H1 (cell line): ENCODE measurements at regions not wholly inside any gene's neighbourhood (a gene's known extent, or its start where the extent isn't known, plus 50 kb on each side); places are given as distances from the start of the nearest gene placed in this dataset.

Experiments
- CTCF ChIA-PET: fragments of 300-600 bp; sonication (Branson Sonifier 250); formaldehyde crosslinking; loops from one replicate; lab custom pipeline; 2021; ENCODE audit not compliant: partially characterized antibody; lab: Charles Lee
- POLR2A ChIA-PET: fragments of 300-600 bp; sonication (Branson Sonifier 250); formaldehyde crosslinking; loops from one replicate; lab custom pipeline; 2021; ENCODE audit warnings: inconsistent platforms; ENCODE audit not compliant: partially characterized antibody; lab: Charles Lee
- DNase-seq, 2 experiments: peaks; one replicate each; pipeline versions ENCODE4 v3.0.0 to v3.0.0-alpha.2; 2010 to 2022; ENCODE audit warnings: low spot score in 2 of 2, low read depth in 1 of 2, mixed read lengths in 1 of 2
- FAIRE-seq: peaks from 2 replicates; lab custom pipeline; 2011; peaks lifted over from hg19 to GRCh38; lab: Jason Lieb, UNC
- H2AFZ ChIP-seq: 2 replicates; pipeline ENCODE4 v1.8.1; 2012; ENCODE audit warnings: low read length, inconsistent platforms
- H2AK5ac ChIP-seq: 2 replicates; pipeline ENCODE4 v1.6.1; 2013; ENCODE audit warnings: low read depth, low read length
- H2BK120ac ChIP-seq: replicated peaks from 2 replicates; pipeline ENCODE3; 2013; ENCODE audit warnings: low read depth, low read length, inconsistent platforms
- H2BK12ac ChIP-seq: 2 replicates; pipeline ENCODE4 v1.6.1; 2013; ENCODE audit warnings: low read depth, low read length
- H2BK15ac ChIP-seq: 2 replicates; pipeline ENCODE4 v1.6.1; 2013; ENCODE audit warnings: low read length
- H2BK20ac ChIP-seq: 2 replicates; pipeline ENCODE4 v1.6.1; 2013; ENCODE audit warnings: low read length
- H2BK5ac ChIP-seq: 2 replicates; pipeline ENCODE4 v1.6.1; 2013; ENCODE audit warnings: low read depth, low read length
- H3K14ac ChIP-seq: 2 replicates; pipeline ENCODE4 v1.6.1; 2013; ENCODE audit warnings: inconsistent platforms; ENCODE audit not compliant: insufficient read length
- H3K18ac ChIP-seq: 2 replicates; pipeline ENCODE4 v1.6.1; 2013; ENCODE audit warnings: low read length; ENCODE audit errors: extremely low read depth
- H3K23ac ChIP-seq: 2 replicates; pipeline ENCODE4 v1.6.1; 2013; ENCODE audit warnings: inconsistent platforms; ENCODE audit not compliant: insufficient read length
- H3K23me2 ChIP-seq: 2 replicates; pipeline ENCODE4 v1.6.1; 2013; ENCODE audit warnings: low read depth, low read length
- H3K27ac ChIP-seq: 2 replicates; pipeline ENCODE4 v1.6.1; 2011; ENCODE audit warnings: low read depth, low read length, inconsistent platforms
- H3K27me3 ChIP-seq, 4 experiments: replicated peaks in 1 of 4; 1 replicate in 1 of 4; 2 replicates in 3 of 4; pipeline versions ENCODE4 v1.6.1 to v1.8.1; 2011 to 2013; ENCODE audit warnings: low read length in 3 of 4, mild to moderate bottlenecking in 3 of 4, inconsistent platforms in 2 of 4, mixed read lengths in 2 of 4, moderate library complexity in 1 of 4; ENCODE audit not compliant: control insufficient read depth in 3 of 4, insufficient read depth in 3 of 4; ENCODE audit errors: extremely low read depth in 1 of 4
- H3K36me3 ChIP-seq, 4 experiments: 2 replicates each; pipeline versions ENCODE4 v1.6.1 to v1.8.1; 2011 to 2013; ENCODE audit warnings: mild to moderate bottlenecking in 4 of 4, low read length in 3 of 4, moderate library complexity in 2 of 4, control low read depth in 1 of 4, inconsistent platforms in 1 of 4; ENCODE audit not compliant: insufficient read depth in 4 of 4, control insufficient read depth in 2 of 4
- H3K4ac ChIP-seq: replicated peaks from 2 replicates; pipeline ENCODE3; 2013; ENCODE audit warnings: low read length, low read depth, mixed read lengths, inconsistent platforms; ENCODE audit not compliant: insufficient read length
- H3K4me1 ChIP-seq, 4 experiments: replicated peaks in 1 of 4; 1 replicate in 1 of 4; 2 replicates in 3 of 4; pipeline versions ENCODE4 v1.6.1 to v1.8.1; 2011 to 2013; ENCODE audit warnings: low read length in 3 of 4, inconsistent platforms in 2 of 4, mixed read lengths in 1 of 4; ENCODE audit not compliant: insufficient read depth in 4 of 4, control insufficient read depth in 3 of 4
- H3K4me2 ChIP-seq, 2 experiments: 2 replicates each; pipeline versions ENCODE4 v1.6.1 to v1.8.1; 2011 to 2013; ENCODE audit warnings: low read depth in 2 of 2, low read length in 2 of 2, control low read depth in 1 of 2, inconsistent platforms in 1 of 2, mild to moderate bottlenecking in 1 of 2; ENCODE audit not compliant: insufficient read depth in 1 of 2
- H3K4me3 ChIP-seq, 4 experiments: fragments of 200-600, 300-600 bp in 1 of 4; sonication (generic), shearing (Covaris generic), sonication (Bioruptor Twin) in 1 of 4; 2 replicates each; pipeline versions ENCODE4 v1.5.1 to v1.8.1; 2011 to 2016; ENCODE audit warnings: low read length in 4 of 4, low read depth in 3 of 4, control low read depth in 2 of 4, inconsistent platforms in 2 of 4, mild to moderate bottlenecking in 2 of 4, mixed read lengths in 1 of 4, moderate library complexity in 1 of 4; ENCODE audit not compliant: insufficient read depth in 2 of 4; ENCODE audit errors: extremely low read depth in 1 of 4
- H3K56ac ChIP-seq: replicated peaks from 2 replicates; pipeline ENCODE3; 2013; ENCODE audit warnings: low read depth, mild to moderate bottlenecking, mixed read lengths, low read length, inconsistent platforms; ENCODE audit not compliant: insufficient read length
- H3K79me1 ChIP-seq: 2 replicates; pipeline ENCODE4 v1.6.1; 2013; ENCODE audit warnings: low read depth, low read length, control low read depth
- H3K79me2 ChIP-seq, 2 experiments: 2 replicates each; pipeline versions ENCODE4 v1.6.1 to v1.8.1; 2012 to 2013; ENCODE audit warnings: low read length in 2 of 2, mild to moderate bottlenecking in 2 of 2, inconsistent platforms in 1 of 2; ENCODE audit not compliant: insufficient read depth in 2 of 2, control insufficient read depth in 1 of 2
- H3K9ac ChIP-seq, 4 experiments: replicated peaks in 1 of 4; 1 replicate in 1 of 4; 2 replicates in 3 of 4; pipeline versions ENCODE4 v1.6.1 to v1.8.1; 2011 to 2013; ENCODE audit warnings: low read depth in 3 of 4, low read length in 3 of 4, control low read depth in 2 of 4, mild to moderate bottlenecking in 2 of 4, moderate library complexity in 2 of 4, inconsistent platforms in 1 of 4; ENCODE audit errors: extremely low read depth in 1 of 4
- H3K9me3 ChIP-seq, 2 experiments: 2 replicates each; pipeline versions ENCODE4 v1.6.1 to v1.8.1; 2012 to 2013; ENCODE audit warnings: mild to moderate bottlenecking in 2 of 2, moderate library complexity in 2 of 2, control low read depth in 1 of 2, inconsistent platforms in 1 of 2, low read depth in 1 of 2, low read length in 1 of 2, mixed read lengths in 1 of 2; ENCODE audit not compliant: insufficient read depth in 2 of 2
- H4K20me1 ChIP-seq, 2 experiments: replicated peaks in 1 of 2; 2 replicates each; pipeline versions ENCODE3 to v1.8.1; 2011 to 2013; ENCODE audit warnings: inconsistent platforms in 2 of 2, low read length in 2 of 2, mild to moderate bottlenecking in 1 of 2; ENCODE audit not compliant: insufficient read depth in 2 of 2, control insufficient read depth in 1 of 2
- H4K5ac ChIP-seq: 2 replicates; pipeline ENCODE4 v1.6.1; 2013; ENCODE audit warnings: low read length, low read depth, mixed read lengths, inconsistent platforms; ENCODE audit not compliant: insufficient read length
- H4K8ac ChIP-seq: 2 replicates; pipeline ENCODE4 v1.8.0; 2013; ENCODE audit warnings: mild to moderate bottlenecking, moderate library complexity, low read length, inconsistent platforms; ENCODE audit not compliant: insufficient read depth; ENCODE audit errors: extremely low read depth
- H4K91ac ChIP-seq: replicated peaks from 2 replicates; pipeline ENCODE3; 2013; ENCODE audit warnings: low read length, mixed read lengths, inconsistent platforms; ENCODE audit not compliant: insufficient read length
- BCL11A ChIP-seq, 2 experiments: IDR thresholded peaks; one replicate each; pipeline ENCODE4 v1.6.1; 2011; ENCODE audit warnings: low read depth in 2 of 2, low read length in 2 of 2, mild to moderate bottlenecking in 2 of 2
- JUND ChIP-seq: IDR thresholded peaks from 2 replicates; pipeline ENCODE4 v1.6.1; 2011; ENCODE audit warnings: mild to moderate bottlenecking, improper control_type of control experiment, low read length
- NANOG ChIP-seq: IDR thresholded peaks from 2 replicates; pipeline ENCODE4 v1.6.1; 2011; ENCODE audit warnings: low read length, low read depth, mild to moderate bottlenecking, inconsistent platforms; ENCODE audit not compliant: insufficient read depth, poor library complexity, severe bottlenecking
- POLR2A ChIP-seq, 2 experiments: IDR thresholded peaks; 1 replicate in 1 of 2; 2 replicates in 1 of 2; pipeline ENCODE4 v1.6.1; 2011; ENCODE audit warnings: low read depth in 2 of 2, low read length in 2 of 2, mild to moderate bottlenecking in 2 of 2; ENCODE audit errors: control extremely low read depth in 1 of 2
- POLR2AphosphoS5 ChIP-seq: IDR thresholded peaks from 2 replicates; pipeline ENCODE4 v1.6.1; 2011; ENCODE audit warnings: low read depth, low read length
- RAD21 ChIP-seq, 2 experiments: IDR thresholded peaks in 1 of 2; conservative IDR thresholded peaks in 1 of 2; 2 replicates each; pipeline ENCODE4 v1.6.1; 2011; ENCODE audit warnings: low read depth in 2 of 2, low read length in 2 of 2, improper control_type of control experiment in 1 of 2, inconsistent platforms in 1 of 2, mild to moderate bottlenecking in 1 of 2, moderate library complexity in 1 of 2
- SIX5 ChIP-seq: IDR thresholded peaks from 2 replicates; pipeline ENCODE4 v1.6.1; 2011; ENCODE audit warnings: mild to moderate bottlenecking, low read depth, low read length
- SP1 ChIP-seq: IDR thresholded peaks from 2 replicates; pipeline ENCODE4 v1.6.1; 2011; ENCODE audit warnings: low read depth, low read length
- SP2 ChIP-seq: IDR thresholded peaks from 2 replicates; pipeline ENCODE4 v1.6.1; 2012; ENCODE audit warnings: mild to moderate bottlenecking, low read length, inconsistent platforms
- SP4 ChIP-seq: IDR thresholded peaks from 2 replicates; pipeline ENCODE4 v1.6.1; 2012; ENCODE audit warnings: low read length, inconsistent platforms
- USF2 ChIP-seq: IDR thresholded peaks from 2 replicates; pipeline ENCODE4 v1.6.1; 2011; ENCODE audit warnings: low read length, improper control_type of control experiment
- ZNF274 ChIP-seq: IDR thresholded peaks from 2 replicates; pipeline ENCODE4 v1.7.0; 2012; ENCODE audit warnings: low read length, borderline replicate concordance; ENCODE audit errors: extremely low read depth
- WGBS, 2 experiments: shearing (Covaris generic) in 1 of 2; methylation state at CpG; one replicate each; pipeline versions ENCODE4 v1.1.6 to v1.1.7; 2013 to 2015; ENCODE audit warnings: low lambda C conversion rate in 2 of 2, mixed read lengths in 2 of 2, inconsistent platforms in 1 of 2, low coverage in 1 of 2, missing lambda C conversion rate in 1 of 2; ENCODE audit not compliant: insufficient replicate concordance in 2 of 2, insufficient coverage in 1 of 2, insufficient read length in 1 of 2; ENCODE audit errors: extremely low coverage in 1 of 2, missing lambda C conversion rate in 1 of 2; 5-methylcytosine and 5-hydroxymethylcytosine counted together
- TF ChIP-seq, protein P1 (sequence below): IDR thresholded peaks from 2 replicates; pipeline ENCODE4 v1.6.1; 2012; ENCODE audit warnings: inconsistent platforms

GRCh38 chr2:189254268-189254883 is 74.8 kb upstream of the COL5A2 start:
- FAIRE-seq, result no peak
- no peak overlapping the region for H3K4me2 ChIP-seq
- CTCF ChIA-PET, result interaction anchor here (1.2 kb wide), 1 partner anchor 33 kb away, joined by 3 read pairs; no protein-coding TSS in a partner anchor
- TF ChIP-seq RAD21 (IDR thresholded peaks at IDR 0.05 in 1 of 2, conservative IDR thresholded peaks at IDR 0.05 in 1 of 2; ENCODE audit: low read depth in 2 of 2, low read length in 2 of 2), result no peak
- TF ChIP-seq SP2, result no peak
- TF ChIP-seq USF2, result no peak
- TF ChIP-seq BCL11A (IDR thresholded peaks at IDR 0.05; ENCODE audit: low read depth in 2 of 2, low read length in 2 of 2), result no peak
- TF ChIP-seq, protein P1, sequence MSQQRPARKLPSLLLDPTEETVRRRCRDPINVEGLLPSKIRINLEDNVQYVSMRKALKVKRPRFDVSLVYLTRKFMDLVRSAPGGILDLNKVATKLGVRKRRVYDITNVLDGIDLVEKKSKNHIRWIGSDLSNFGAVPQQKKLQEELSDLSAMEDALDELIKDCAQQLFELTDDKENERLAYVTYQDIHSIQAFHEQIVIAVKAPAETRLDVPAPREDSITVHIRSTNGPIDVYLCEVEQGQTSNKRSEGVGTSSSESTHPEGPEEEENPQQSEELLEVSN, result no peak
- TF ChIP-seq SP4, result no peak
- TF ChIP-seq SP1, result no peak
- no peak for TF ChIP-seq SIX5
- TF ChIP-seq POLR2AphosphoS5, result no peak
- TF ChIP-seq JUND, result no peak
- no peak for TF ChIP-seq POLR2A (IDR thresholded peaks at IDR 0.05; ENCODE audit: control extremely low read depth in 1 of 2, low read depth in 2 of 2, low read length in 2 of 2)
- no peak for TF ChIP-seq NANOG
- TF ChIP-seq ZNF274, result no peak

More at GRCh38 chr2:189254268-189254883, 74.8 kb upstream of the COL5A2 start:
- no peak overlapping the region for H2BK15ac ChIP-seq
- H3K9me3 ChIP-seq, result no peaks in the 10 kb centered on the region
- H4K91ac ChIP-seq, result no peak overlapping the region
- H3K79me2 ChIP-seq, result no peaks in the 10 kb centered on the region
- H3K79me1 ChIP-seq, result no peaks in the 10 kb centered on the region
- no peak overlapping the region for H3K27ac ChIP-seq
- no peaks in the 10 kb centered on the region for H3K4me1 ChIP-seq
- DNase-seq, result no peak
- POLR2A ChIA-PET, result no interaction called here
- H2AFZ ChIP-seq, result peak overlapping the region; percentile 97
- H3K56ac ChIP-seq, result no peak overlapping the region
- no peaks in the 10 kb centered on the region for H4K20me1 ChIP-seq
- H3K36me3 ChIP-seq, result no peaks in the 10 kb centered on the region
- no peak overlapping the region for H3K9ac ChIP-seq
- H3K4me3 ChIP-seq, result no peak overlapping the region
- H2BK12ac ChIP-seq, result no peak overlapping the region; the same call in 1 of the 2 replicates
- H4K8ac ChIP-seq, result no peak overlapping the region
- H3K27me3 ChIP-seq, result no peaks in the 10 kb centered on the region
- H3K18ac ChIP-seq, result no peak overlapping the region
- no peak overlapping the region for H2BK120ac ChIP-seq
- WGBS, 2 experiments, result 85% methylated on average over 4 of the region's 4 CpGs; no CpG with 5 or more reads in 1 of the 2 experiments
- H4K5ac ChIP-seq, result no peak overlapping the region
- H2BK20ac ChIP-seq, result no peak overlapping the region
- no peak overlapping the region for H3K14ac ChIP-seq
- H3K23me2 ChIP-seq, result no peaks in the 10 kb centered on the region
- no peak overlapping the region for H3K23ac ChIP-seq
- no peak overlapping the region for H2BK5ac ChIP-seq
- H3K4ac ChIP-seq, result no peak overlapping the region
- H2AK5ac ChIP-seq, result no peak overlapping the region
